Cardiac fibroblast (primary cell): ENCODE measurements at regions not wholly inside any gene's neighbourhood (a gene's known extent, or its start where the extent isn't known, plus 50 kb on each side); places are given as distances from the start of the nearest gene placed in this dataset.
A peak's percentile ranks its signal among the peaks of the same experiment; 100 is the strongest.

Experiments used
- DNase-seq, 2 donors: peaks; one replicate each; pipeline versions ENCODE4 v3.0.0 to v3.0.0-alpha.2; 2010; ENCODE audit warnings: low read depth in 2 of 2
- H3K4me3 ChIP-seq, 2 donors: replicated peaks in 1 of 2; 1 replicate in 1 of 2; 2 replicates in 1 of 2; pipeline ENCODE4 v1.5.1; 2011; ENCODE audit warnings: low read depth in 2 of 2, low read length in 2 of 2, mild to moderate bottlenecking in 2 of 2, moderate library complexity in 1 of 2
- CTCF ChIP-seq: IDR thresholded peaks from one replicate; pipeline ENCODE4 v1.5.1; 2011; ENCODE audit warnings: low read depth, mild to moderate bottlenecking, low read length, inconsistent platforms

DNA sequence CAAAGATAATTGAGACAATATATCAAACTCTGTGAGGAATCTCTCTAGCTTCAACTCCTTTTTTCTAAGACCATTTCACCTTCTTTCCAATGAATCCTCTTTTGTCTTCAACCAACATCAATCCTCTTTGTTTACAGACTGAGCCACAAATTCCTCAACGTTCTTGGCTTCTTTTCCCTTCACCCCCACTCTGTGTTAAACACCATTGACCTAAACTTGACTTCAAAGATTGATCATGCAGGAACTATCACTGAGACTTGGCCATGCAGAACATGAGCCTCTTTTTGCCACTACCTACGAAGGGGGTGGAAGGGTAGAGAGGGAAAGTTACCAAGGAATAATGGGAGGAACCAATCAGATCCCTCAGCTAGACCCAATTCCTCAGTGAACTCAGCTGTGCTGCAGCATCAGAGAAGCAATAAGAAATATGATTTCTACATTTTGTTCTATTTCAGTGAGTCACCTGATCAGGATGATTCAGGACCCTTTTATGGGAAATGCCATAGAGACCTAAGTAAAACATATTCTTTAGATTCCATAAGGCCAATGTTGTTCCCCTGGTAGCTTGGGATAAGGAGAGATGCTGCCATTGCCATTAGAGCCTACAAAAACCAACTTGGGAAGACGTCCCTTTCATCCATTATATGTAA is 187.7 kb upstream of the RGMB start:
- DNase-seq = peak in 1 of 2 donors; percentile 45
- no peak overlapping the region for H3K4me3 ChIP-seq
- no peak for TF ChIP-seq CTCF

GRCh38 chr5:98586581-98586980 is 186.9 kb upstream of the RGMB start:
- TF ChIP-seq CTCF = no peak
- DNase-seq = no peak

DNA sequence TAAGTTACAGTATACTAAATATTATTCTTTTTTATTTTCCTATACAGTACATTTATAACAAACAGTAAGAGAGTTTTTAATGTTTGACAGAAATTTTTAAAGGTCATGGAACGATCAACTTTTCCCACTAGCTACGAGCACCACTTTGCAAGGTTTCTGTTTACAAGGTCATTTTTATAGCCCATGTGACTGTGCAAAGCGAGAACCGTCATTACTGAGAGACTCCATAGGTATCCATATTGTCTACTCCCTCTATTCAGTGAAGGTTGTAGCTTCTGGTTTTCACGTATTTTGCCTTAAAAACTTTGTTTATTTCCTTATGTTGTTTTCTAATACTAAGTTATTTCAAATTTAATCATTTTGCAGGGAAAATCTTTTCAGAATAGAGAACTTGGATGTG is 186.3 kb upstream of the RGMB start:
- TF ChIP-seq CTCF = no peak
- no peak for DNase-seq
- H3K4me3 ChIP-seq = no peak overlapping the region

More at GRCh38 chr5:98586581-98586980, 186.9 kb upstream of the RGMB start:
- H3K4me3 ChIP-seq = no peak overlapping the region

DNA sequence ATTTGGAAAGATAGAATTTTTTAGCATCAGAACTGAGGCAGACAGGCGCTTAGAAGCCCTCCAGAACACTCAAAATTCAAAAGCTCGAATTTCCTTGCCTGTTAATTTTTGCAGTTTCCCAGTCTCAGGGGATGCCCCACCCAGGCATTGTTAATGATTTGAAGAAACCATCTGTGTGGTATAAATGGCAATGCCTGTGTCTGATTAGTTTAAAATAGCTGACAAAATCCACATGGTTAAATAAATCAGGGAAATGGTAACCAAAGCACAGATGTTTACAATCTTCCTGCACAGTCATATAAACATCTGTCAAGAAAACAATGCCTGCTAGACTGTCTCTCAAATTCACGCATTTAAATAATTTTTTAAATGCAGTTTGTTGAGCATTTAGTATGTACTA is 185.2 kb upstream of the RGMB start:
- no peak overlapping the region for H3K4me3 ChIP-seq
- no peak for TF ChIP-seq CTCF
- DNase-seq = no peak

DNA sequence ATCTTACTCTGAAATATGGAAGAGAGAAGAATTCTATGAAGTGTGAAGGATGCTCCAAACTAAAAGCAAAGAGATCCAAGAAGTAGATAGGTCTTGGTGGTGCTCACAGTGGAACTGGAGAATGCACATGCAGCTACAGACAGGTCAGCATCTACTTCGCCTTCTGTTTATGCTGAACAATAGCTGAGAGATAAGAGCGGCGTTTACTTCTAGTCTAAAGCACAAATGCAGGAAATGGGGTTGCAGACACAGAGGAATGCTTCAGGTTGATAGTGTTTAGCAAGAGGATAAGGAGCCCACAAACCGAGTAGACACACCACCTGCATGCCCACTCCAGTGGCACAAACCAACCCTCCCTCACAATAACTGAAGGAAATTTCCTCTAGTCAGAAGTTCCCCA is 180.0 kb upstream of the RGMB start:
- no peak for TF ChIP-seq CTCF
- DNase-seq = no peak
- H3K4me3 ChIP-seq = no peak overlapping the region

DNA sequence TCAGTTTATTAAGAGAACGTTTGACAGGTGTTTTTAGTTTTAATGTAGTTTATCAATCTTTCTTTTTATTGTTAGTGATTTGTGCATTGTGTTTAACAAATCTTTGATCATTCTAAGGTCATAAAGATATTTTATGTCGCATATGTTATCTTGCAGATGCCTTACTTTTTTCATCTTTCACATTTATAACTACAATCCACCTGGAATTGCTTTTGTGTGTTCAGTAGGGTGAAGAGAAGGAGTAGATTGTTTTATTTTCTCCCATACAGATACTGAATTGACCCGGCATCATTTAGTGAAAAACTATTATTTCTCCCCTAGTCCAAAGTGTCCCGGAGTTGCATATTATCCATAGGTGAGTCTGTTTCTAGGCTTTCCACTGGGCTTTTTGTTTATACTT is 179.4 kb upstream of the RGMB start:
- no peak for TF ChIP-seq CTCF
- no peak for DNase-seq
- no peak overlapping the region for H3K4me3 ChIP-seq

- no peak overlapping the region for H3K4me3 ChIP-seq
- TF ChIP-seq CTCF = no peak
- peak; percentile 22 to 48 for DNase-seq
These were observed 174.4 kb upstream of the RGMB start for GRCh38 chr5:98599016-98599415.
